ENCODE measurements at regions not wholly inside any gene's neighbourhood (a gene's known extent, or its start where the extent isn't known, plus 50 kb on each side); places are given as distances from the start of the nearest gene placed in this dataset.

DNA sequence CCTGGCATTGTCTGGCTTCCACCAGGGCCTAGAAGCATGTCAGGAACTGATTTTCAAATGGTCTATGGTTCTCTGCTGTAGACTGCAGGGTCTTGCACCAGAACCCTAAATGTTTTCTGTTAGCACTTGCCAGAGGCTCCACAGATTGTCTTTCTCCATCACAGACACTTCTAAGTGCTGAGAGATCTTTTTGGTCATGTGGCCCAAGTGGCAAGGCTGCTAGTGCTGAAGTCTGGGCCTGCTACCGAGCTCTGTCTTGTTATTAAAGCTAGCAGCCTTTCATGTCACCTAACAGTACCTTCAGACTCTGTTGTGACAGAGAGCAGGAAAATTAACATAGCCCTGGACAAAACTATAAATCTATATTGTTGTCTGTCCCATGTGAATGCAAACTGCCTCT is 120.7 kb upstream of the BACH2 start:
- peaks cover 23% of the 10 kb centered on the region for H3K4me1 ChIP-seq (ENCODE audit: control insufficient read depth, insufficient read depth, low read length)
- no peak overlapping the region for H3K9ac ChIP-seq (ENCODE audit: low read length)
- H3K9me3 ChIP-seq (ENCODE audit: control insufficient read depth, insufficient read depth, low read depth, low read length), result no peaks in the 10 kb centered on the region
- H3K27ac ChIP-seq (ENCODE audit: low read depth, low read length), result no peak overlapping the region
- no peak overlapping the region for H3K4me3 ChIP-seq (ENCODE audit: low read depth, low read length)
- H3K27me3 ChIP-seq (ENCODE audit: control insufficient read depth, insufficient read depth, low read length), result peaks cover 10% of the 10 kb centered on the region; the same call in 1 of the 2 replicates
- H3K36me3 ChIP-seq (ENCODE audit: control insufficient read depth, insufficient read depth, low read length), result no peaks in the 10 kb centered on the region

GRCh38 chr6:90416322-90416721 is 119.7 kb upstream of the BACH2 start:
- Histone ChIP-seq H3K4me1 (ENCODE audit: control insufficient read depth, insufficient read depth, low read length) (peaks cover 33% of the 10 kb centered on the region), H3K27me3 (ENCODE audit: control insufficient read depth, insufficient read depth, low read length) (peaks cover 10% of the 10 kb centered on the region; the same call in 1 of the 2 replicates), H3K36me3 (ENCODE audit: control insufficient read depth, insufficient read depth, low read length) (no peaks in the 10 kb centered on the region), H3K9me3 (ENCODE audit: control insufficient read depth, insufficient read depth, low read depth, low read length) (no peaks in the 10 kb centered on the region), H3K9ac (ENCODE audit: low read length) (no peak overlapping the region), H3K4me3 (ENCODE audit: low read depth, low read length) (no peak overlapping the region), H3K27ac (ENCODE audit: low read depth, low read length) (no peak overlapping the region)

- Histone ChIP-seq H3K36me3 (ENCODE audit: control insufficient read depth, insufficient read depth, low read length) (no peaks in the 10 kb centered on the region), H3K9ac (ENCODE audit: low read length) (no peak overlapping the region), H3K27me3 (ENCODE audit: control insufficient read depth, insufficient read depth, low read length) (peaks cover 10% of the 10 kb centered on the region; the same call in 1 of the 2 replicates), H3K9me3 (ENCODE audit: control insufficient read depth, insufficient read depth, low read depth, low read length) (no peaks in the 10 kb centered on the region), H3K4me1 (ENCODE audit: control insufficient read depth, insufficient read depth, low read length) (peaks cover 37% of the 10 kb centered on the region), H3K4me3 (ENCODE audit: low read depth, low read length) (no peak overlapping the region), H3K27ac (ENCODE audit: low read depth, low read length) (no peak overlapping the region)
Measured at GRCh38 chr6:90415178-90415577, 118.5 kb upstream of the BACH2 start.

DNA sequence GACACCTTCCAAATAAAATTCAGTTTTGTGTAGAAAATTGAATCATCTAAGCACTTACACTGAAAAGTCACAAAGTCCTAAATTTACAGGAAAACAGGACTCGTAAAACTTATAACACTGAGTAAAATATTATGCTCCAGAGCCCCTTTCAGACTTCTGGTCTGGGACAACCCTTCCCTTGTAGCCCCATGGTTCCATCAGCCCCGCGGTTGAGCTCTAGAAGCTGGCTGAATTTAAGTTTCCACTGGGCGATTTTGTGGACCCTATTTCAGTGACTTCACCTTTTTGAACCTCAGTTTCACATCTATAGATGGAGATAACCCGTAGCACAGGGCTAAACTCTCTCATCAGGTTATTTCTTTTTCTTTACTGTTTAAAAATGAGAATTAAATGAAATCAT is 117.7 kb upstream of the BACH2 start:
- H3K27me3 ChIP-seq (ENCODE audit: control insufficient read depth, insufficient read depth, low read length), result peaks cover 10% of the 10 kb centered on the region
- peaks cover 40% of the 10 kb centered on the region for H3K4me1 ChIP-seq (ENCODE audit: control insufficient read depth, insufficient read depth, low read length)
- no peak overlapping the region; the same call in 1 of the 2 replicates for H3K27ac ChIP-seq (ENCODE audit: low read depth, low read length)
- H3K9me3 ChIP-seq (ENCODE audit: control insufficient read depth, insufficient read depth, low read depth, low read length), result no peaks in the 10 kb centered on the region
- H3K4me3 ChIP-seq (ENCODE audit: low read depth, low read length), result peak overlapping the region; percentile 50; the same call in 1 of the 2 replicates
- H3K9ac ChIP-seq (ENCODE audit: low read length), result peak overlapping the region; percentile 3
- H3K36me3 ChIP-seq (ENCODE audit: control insufficient read depth, insufficient read depth, low read length), result no peaks in the 10 kb centered on the region

DNA sequence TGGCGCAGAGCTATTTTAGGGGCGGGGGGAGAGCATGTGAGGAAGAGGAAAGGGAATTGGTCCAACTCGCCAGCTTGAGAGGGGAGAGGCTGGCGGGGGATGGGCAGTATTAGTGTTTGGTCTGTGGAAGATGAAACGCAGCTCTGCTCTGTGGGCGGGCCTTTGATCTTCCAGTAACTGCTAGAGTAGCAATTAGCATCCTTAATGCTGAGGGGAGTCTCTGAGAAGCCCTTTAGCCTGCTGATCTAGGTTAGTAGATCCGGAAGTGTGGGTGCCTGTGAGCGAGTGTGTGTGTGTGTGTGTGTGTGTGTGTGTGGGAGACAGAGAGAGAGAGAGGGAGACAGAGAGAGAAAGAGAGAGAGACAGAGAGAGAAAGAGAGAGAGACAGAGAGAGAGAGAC is 117.2 kb upstream of the BACH2 start:
- peak overlapping the region; percentile 50 for H3K4me3 ChIP-seq (ENCODE audit: low read depth, low read length)
- H3K27ac ChIP-seq (ENCODE audit: low read depth, low read length), result no peak overlapping the region
- H3K27me3 ChIP-seq (ENCODE audit: control insufficient read depth, insufficient read depth, low read length), result peaks cover 10% of the 10 kb centered on the region
- H3K9me3 ChIP-seq (ENCODE audit: control insufficient read depth, insufficient read depth, low read depth, low read length), result no peaks in the 10 kb centered on the region
- H3K36me3 ChIP-seq (ENCODE audit: control insufficient read depth, insufficient read depth, low read length), result no peaks in the 10 kb centered on the region
- H3K4me1 ChIP-seq (ENCODE audit: control insufficient read depth, insufficient read depth, low read length), result peaks cover 41% of the 10 kb centered on the region
- peak overlapping the region; percentile 61 for H3K9ac ChIP-seq (ENCODE audit: low read length)

DNA sequence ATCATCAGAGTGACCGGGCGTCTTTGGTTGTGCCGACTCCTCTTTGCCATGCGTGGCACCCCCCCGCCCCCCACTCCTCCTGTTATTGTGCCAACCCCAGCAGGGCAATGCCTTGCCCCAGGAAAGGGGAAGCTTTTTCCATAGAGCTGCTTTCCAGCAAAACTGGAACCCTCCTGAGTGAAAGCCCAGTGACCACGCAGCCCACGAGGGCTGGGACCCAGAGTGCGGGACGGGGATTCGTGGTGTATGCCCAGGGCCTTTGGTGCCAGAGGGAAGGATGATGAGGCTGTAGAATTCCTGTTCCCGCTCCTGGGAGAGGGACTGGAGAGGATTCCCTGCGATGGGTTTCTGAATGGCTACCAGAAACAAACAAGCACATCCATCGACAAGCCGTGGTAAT is 116.8 kb upstream of the BACH2 start:
- Histone ChIP-seq H3K4me1 (ENCODE audit: control insufficient read depth, insufficient read depth, low read length) (peaks cover 41% of the 10 kb centered on the region), H3K27me3 (ENCODE audit: control insufficient read depth, insufficient read depth, low read length) (peaks cover 10% of the 10 kb centered on the region), H3K4me3 (ENCODE audit: low read depth, low read length) (peak overlapping the region; percentile 50), H3K9me3 (ENCODE audit: control insufficient read depth, insufficient read depth, low read depth, low read length) (no peaks in the 10 kb centered on the region), H3K27ac (ENCODE audit: low read depth, low read length) (no peak overlapping the region), H3K36me3 (ENCODE audit: control insufficient read depth, insufficient read depth, low read length) (no peaks in the 10 kb centered on the region), H3K9ac (ENCODE audit: low read length) (peak overlapping the region; percentile 61)

DNA sequence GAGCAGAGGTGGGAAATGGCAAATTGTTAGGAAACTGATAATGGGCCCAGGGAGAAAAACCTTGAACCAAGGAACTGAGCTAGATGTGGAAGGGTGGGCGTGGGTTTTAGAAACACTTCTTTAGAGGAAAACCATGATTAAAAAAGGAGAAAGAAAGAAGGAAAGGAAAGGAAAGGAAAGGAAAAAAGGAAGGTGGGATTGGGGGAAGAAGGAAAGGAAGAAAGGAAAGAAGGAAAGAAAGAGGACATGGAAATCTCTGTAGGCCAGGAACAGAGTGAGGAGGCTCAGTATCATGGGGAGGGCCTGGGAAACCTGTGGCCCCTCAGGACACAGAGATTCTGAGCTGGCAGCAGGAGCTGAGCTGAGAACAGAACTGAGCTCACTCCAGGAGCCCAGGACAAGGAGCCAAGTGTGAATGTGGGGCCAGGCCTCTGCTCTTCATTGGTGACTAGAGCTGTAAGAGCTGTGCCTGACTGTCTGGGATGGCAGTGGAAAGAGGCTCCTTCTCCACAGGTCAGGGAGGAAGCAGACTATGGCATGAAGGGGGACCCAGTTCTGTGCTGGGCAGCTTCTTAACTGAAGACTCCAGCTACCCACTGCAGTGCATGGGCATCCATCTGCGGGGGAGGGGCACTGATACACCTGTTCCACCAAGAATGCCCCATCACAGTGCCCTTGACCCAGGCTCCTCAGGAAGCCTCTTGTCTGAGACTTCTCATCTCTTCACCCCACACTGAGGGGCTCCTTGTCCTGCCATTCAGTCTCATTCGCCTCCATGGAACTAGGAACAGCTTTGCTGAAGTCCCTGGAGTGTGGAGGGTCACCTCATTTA is 116.1 kb upstream of the BACH2 start:
- Histone ChIP-seq H3K4me3 (ENCODE audit: low read depth, low read length) (peak overlapping the region; percentile 50; the same call in 1 of the 2 replicates), H3K9me3 (ENCODE audit: control insufficient read depth, insufficient read depth, low read depth, low read length) (no peaks in the 10 kb centered on the region), H3K27me3 (ENCODE audit: control insufficient read depth, insufficient read depth, low read length) (peaks cover 10% of the 10 kb centered on the region), H3K36me3 (ENCODE audit: control insufficient read depth, insufficient read depth, low read length) (no peaks in the 10 kb centered on the region), H3K9ac (ENCODE audit: low read length) (peak overlapping the region; percentile 61), H3K4me1 (ENCODE audit: control insufficient read depth, insufficient read depth, low read length) (peaks cover 41% of the 10 kb centered on the region), H3K27ac (ENCODE audit: low read depth, low read length) (no peak overlapping the region; the same call in 1 of the 2 replicates)

DNA sequence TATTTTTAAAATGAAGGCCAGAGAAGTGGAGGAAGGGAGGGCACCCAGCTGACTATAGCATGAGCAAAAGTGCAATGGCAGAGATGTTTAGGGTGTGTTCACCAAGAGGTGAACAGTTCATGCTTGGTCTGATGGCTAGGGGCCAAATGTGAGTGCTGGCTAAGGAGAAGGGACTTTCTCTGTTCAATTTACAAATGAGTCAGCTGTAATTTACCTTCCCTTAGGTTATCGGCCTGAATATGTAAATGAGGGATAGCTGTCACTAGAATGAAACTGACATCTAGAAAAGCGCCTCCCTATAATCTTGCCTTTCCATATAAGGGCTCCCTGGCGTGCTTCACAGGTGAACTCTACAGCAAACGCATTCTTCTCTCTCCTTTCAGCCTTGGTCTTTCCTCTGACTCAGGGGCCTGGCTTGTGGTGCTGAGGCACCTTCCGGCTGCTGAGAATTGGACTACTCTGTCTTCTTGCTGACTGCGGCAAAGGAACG is 114.7 kb upstream of the BACH2 start:
- peak overlapping the region; percentile 42 for H3K9ac ChIP-seq (ENCODE audit: low read length)
- H3K9me3 ChIP-seq (ENCODE audit: control insufficient read depth, insufficient read depth, low read depth, low read length), result no peaks in the 10 kb centered on the region
- peaks cover 46% of the 10 kb centered on the region for H3K4me1 ChIP-seq (ENCODE audit: control insufficient read depth, insufficient read depth, low read length)
- H3K36me3 ChIP-seq (ENCODE audit: control insufficient read depth, insufficient read depth, low read length), result no peaks in the 10 kb centered on the region
- peak overlapping the region; percentile 50; the same call in 1 of the 2 replicates for H3K27ac ChIP-seq (ENCODE audit: low read depth, low read length)
- H3K27me3 ChIP-seq (ENCODE audit: control insufficient read depth, insufficient read depth, low read length), result peaks cover 10% of the 10 kb centered on the region
- 0 out of 2 replicates have a peak overlapping the region, but pooled peaks have one; percentile 8 for H3K4me3 ChIP-seq (ENCODE audit: low read depth, low read length)

DNA sequence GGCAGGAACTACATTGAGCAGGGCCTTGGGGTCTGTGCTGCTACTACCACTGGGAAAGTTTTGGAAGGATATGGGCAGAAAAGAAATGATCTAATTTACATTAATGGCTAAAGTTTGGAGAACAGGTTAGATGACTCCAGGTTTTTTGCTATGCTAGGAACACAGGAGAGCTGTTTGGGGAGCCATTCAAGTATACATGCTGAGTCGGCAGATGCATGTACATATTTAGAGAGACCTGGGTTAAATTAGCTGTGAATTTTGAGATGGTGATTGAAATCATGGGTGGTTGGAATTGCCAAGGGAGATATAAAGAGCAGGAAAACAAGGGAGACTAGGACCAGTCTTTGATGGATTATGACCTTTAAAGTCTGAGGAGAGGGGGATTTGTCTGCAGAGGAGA is 113.1 kb upstream of the BACH2 start:
- Histone ChIP-seq H3K36me3 (ENCODE audit: control insufficient read depth, insufficient read depth, low read length) (no peaks in the 10 kb centered on the region), H3K9me3 (ENCODE audit: control insufficient read depth, insufficient read depth, low read depth, low read length) (no peaks in the 10 kb centered on the region), H3K4me1 (ENCODE audit: control insufficient read depth, insufficient read depth, low read length) (peaks cover 47% of the 10 kb centered on the region), H3K27ac (ENCODE audit: low read depth, low read length) (no peak overlapping the region), H3K9ac (ENCODE audit: low read length) (no peak overlapping the region), H3K4me3 (ENCODE audit: low read depth, low read length) (no peak overlapping the region), H3K27me3 (ENCODE audit: control insufficient read depth, insufficient read depth, low read length) (peaks cover 10% of the 10 kb centered on the region)

DNA sequence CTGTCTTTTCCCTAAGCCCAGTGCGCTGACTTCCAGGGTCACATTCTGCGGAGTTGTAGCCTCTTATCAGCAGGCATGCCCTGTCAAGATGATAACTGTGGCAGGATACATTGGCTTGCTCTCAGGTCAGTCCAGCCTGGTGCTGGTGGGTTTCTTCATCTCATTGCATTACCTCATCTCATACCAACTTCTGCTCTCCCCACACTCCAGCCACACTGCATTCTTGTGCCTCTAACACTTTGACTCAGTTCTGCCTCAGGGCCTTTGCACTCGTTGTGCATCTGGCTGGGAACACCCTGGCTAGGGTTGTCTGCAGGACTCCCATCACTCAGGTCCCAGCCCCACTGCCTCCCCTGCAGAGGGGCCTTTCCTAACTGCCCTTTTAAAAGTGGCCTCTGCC is 110.3 kb upstream of the BACH2 start:
- Histone ChIP-seq H3K9ac (ENCODE audit: low read length) (peak overlapping the region; percentile 12), H3K9me3 (ENCODE audit: control insufficient read depth, insufficient read depth, low read depth, low read length) (no peaks in the 10 kb centered on the region), H3K27ac (ENCODE audit: low read depth, low read length) (no peak overlapping the region), H3K4me3 (ENCODE audit: low read depth, low read length) (no peak overlapping the region), H3K36me3 (ENCODE audit: control insufficient read depth, insufficient read depth, low read length) (no peaks in the 10 kb centered on the region), H3K4me1 (ENCODE audit: control insufficient read depth, insufficient read depth, low read length) (peaks cover 49% of the 10 kb centered on the region), H3K27me3 (ENCODE audit: control insufficient read depth, insufficient read depth, low read length) (no peaks in the 10 kb centered on the region; the same call in 1 of the 2 replicates)

DNA sequence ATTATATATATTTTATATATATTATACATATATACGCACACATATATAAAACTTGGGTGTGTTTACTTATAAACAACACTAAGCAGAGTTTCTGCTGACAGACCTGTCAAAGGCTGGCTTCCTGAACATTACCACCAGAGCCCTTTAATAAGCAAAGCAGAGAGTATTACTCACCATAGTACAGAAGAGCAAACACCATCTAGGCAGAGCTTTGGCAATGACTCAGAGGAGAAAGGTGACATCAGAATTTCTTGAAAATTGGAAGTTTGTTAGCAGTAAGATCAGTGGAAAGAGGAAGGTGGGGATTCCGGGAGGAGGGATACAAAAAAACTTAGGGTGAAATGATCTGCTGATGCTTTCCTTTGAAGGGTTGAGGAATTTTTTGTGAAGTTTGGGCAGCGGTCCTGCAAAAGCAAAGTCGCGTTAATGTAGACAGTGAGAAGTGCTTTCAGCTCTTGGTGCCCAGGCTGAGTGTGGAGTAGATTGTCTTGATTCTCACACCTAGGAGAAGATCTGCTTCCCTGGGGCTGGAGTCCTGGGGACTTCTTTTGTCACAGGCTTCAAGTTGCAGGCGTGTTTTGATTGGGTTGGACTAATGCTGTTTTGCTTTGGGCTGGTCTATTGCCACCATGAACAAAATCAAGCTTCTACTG is 109.6 kb upstream of the BACH2 start:
- Histone ChIP-seq H3K4me3 (ENCODE audit: low read depth, low read length) (no peak overlapping the region), H3K4me1 (ENCODE audit: control insufficient read depth, insufficient read depth, low read length) (peaks cover 42% of the 10 kb centered on the region), H3K36me3 (ENCODE audit: control insufficient read depth, insufficient read depth, low read length) (no peaks in the 10 kb centered on the region), H3K9ac (ENCODE audit: low read length) (peak overlapping the region; percentile 12), H3K9me3 (ENCODE audit: control insufficient read depth, insufficient read depth, low read depth, low read length) (no peaks in the 10 kb centered on the region), H3K27ac (ENCODE audit: low read depth, low read length) (no peak overlapping the region), H3K27me3 (ENCODE audit: control insufficient read depth, insufficient read depth, low read length) (no peaks in the 10 kb centered on the region; the same call in 1 of the 2 replicates)
